IMR-90 (cell line): ENCODE measurements at regions not wholly inside any gene's neighbourhood (a gene's known extent, or its start where the extent isn't known, plus 50 kb on each side); places are given as distances from the start of the nearest gene placed in this dataset.

Experiments
- ATAC-seq: fragments of 200-7000 bp; cut with Tn5 transposase; 2 replicates; pipeline ENCODE4 v1.9.1; 2020; ENCODE audit warnings: low read depth, mild to moderate bottlenecking, moderate library complexity
- BruUV-seq: library from RNA; stranded (reverse); fragments of 400-500 nt; replicated peaks from 2 replicates; lab custom pipeline; 2021; lab: Mats Ljungman, UMichigan
- CTCF ChIA-PET: fragments of 300-600 bp; formaldehyde crosslinking; extraction: SDS; loops from one replicate; lab custom pipeline; 2021; ENCODE audit warnings: antibody characterized with exemption; lab: Yijun Ruan, JAX
- POLR2A ChIA-PET: fragments of 300-600 bp; sonication (Branson Sonifier 250); formaldehyde crosslinking; loops from one replicate; lab custom pipeline; 2022; ENCODE audit warnings: antibody characterized with exemption; ENCODE audit not compliant: unreplicated experiment; lab: Charles Lee
- DNase-seq: peaks from one replicate; pipeline ENCODE4 v3.0.0; 2013
- H2AFZ ChIP-seq: replicated peaks from 2 replicates; pipeline ENCODE3; 2013; ENCODE audit warnings: low read length, mild to moderate bottlenecking; ENCODE audit not compliant: poor library complexity
- H2AK5ac ChIP-seq: 2 replicates; pipeline ENCODE4 v1.6.1; 2013; ENCODE audit warnings: low read depth, low read length, inconsistent platforms
- H2AK9ac ChIP-seq: replicated peaks from 2 replicates; pipeline ENCODE3; 2013; ENCODE audit warnings: mild to moderate bottlenecking, low read depth, low read length, moderate library complexity; ENCODE audit not compliant: poor library complexity
- H2BK120ac ChIP-seq: 2 replicates; pipeline ENCODE4 v1.6.1; 2013; ENCODE audit warnings: low read depth, low read length, inconsistent platforms
- H2BK15ac ChIP-seq: 3 replicates; pipeline ENCODE4 v1.6.1; 2013; ENCODE audit warnings: low read depth, low read length, inconsistent platforms
- H2BK20ac ChIP-seq: 2 replicates; pipeline ENCODE4 v1.6.1; 2013; ENCODE audit warnings: low read depth, mild to moderate bottlenecking, inconsistent platforms, low read length, moderate library complexity
- H2BK5ac ChIP-seq: 2 replicates; pipeline ENCODE4 v1.6.1; 2013; ENCODE audit warnings: mild to moderate bottlenecking, low read depth, low read length, inconsistent platforms; ENCODE audit not compliant: poor library complexity, severe bottlenecking
- H3K14ac ChIP-seq: replicated peaks from 2 replicates; pipeline ENCODE4 v1.6.1; 2013; ENCODE audit warnings: low read depth, low read length, inconsistent platforms
- H3K18ac ChIP-seq: 2 replicates; pipeline ENCODE4 v1.6.1; 2013; ENCODE audit warnings: low read depth, low read length, control low read depth
- H3K23ac ChIP-seq: 2 replicates; pipeline ENCODE4 v1.6.1; 2013; ENCODE audit warnings: low read depth, low read length, inconsistent platforms
- H3K27ac ChIP-seq: 2 replicates; pipeline ENCODE4 v1.5.1; 2013; ENCODE audit warnings: mild to moderate bottlenecking, control low read depth, low read length; ENCODE audit not compliant: insufficient read depth
- H3K27me3 ChIP-seq: 2 replicates; pipeline ENCODE4 v1.6.1; 2013; ENCODE audit warnings: low read length; ENCODE audit not compliant: control insufficient read depth, insufficient read depth
- H3K36me3 ChIP-seq: 2 replicates; pipeline ENCODE4 v1.6.1; 2013; ENCODE audit warnings: low read length, mixed read lengths; ENCODE audit not compliant: control insufficient read depth, insufficient read depth
- H3K4ac ChIP-seq: 2 replicates; pipeline ENCODE4 v1.6.1; 2013; ENCODE audit warnings: low read depth, low read length, inconsistent platforms
- H3K4me1 ChIP-seq: 2 replicates; pipeline ENCODE4 v1.6.1; 2013; ENCODE audit warnings: low read length, mixed read lengths; ENCODE audit not compliant: control insufficient read depth, insufficient read depth
- H3K4me2 ChIP-seq: 2 replicates; pipeline ENCODE4 v1.6.1; 2013; ENCODE audit warnings: low read depth, mild to moderate bottlenecking, control low read depth, low read length, moderate library complexity
- H3K4me3 ChIP-seq: 2 replicates; pipeline ENCODE4 v1.5.1; 2013; ENCODE audit warnings: low read depth, mild to moderate bottlenecking, control low read depth, low read length, moderate library complexity; ENCODE audit not compliant: insufficient read depth
- H3K56ac ChIP-seq: 2 replicates; pipeline ENCODE4 v1.6.1; 2013; ENCODE audit warnings: low read length, inconsistent platforms; ENCODE audit not compliant: insufficient read depth; ENCODE audit errors: extremely low read depth
- H3K79me1 ChIP-seq, 2 experiments: 2 replicates each; pipeline ENCODE4 v1.6.1; 2013; ENCODE audit warnings: low read length in 2 of 2, inconsistent platforms in 1 of 2, low read depth in 1 of 2
- H3K9ac ChIP-seq: 2 replicates; pipeline ENCODE4 v1.6.1; 2013; ENCODE audit warnings: low read depth, low read length, control low read depth
- H3K9me1 ChIP-seq: 2 replicates; pipeline ENCODE4 v1.6.1; 2013; ENCODE audit warnings: low read length, inconsistent platforms; ENCODE audit not compliant: insufficient read depth
- H3K9me3 ChIP-seq: 2 replicates; pipeline ENCODE4 v1.6.1; 2013; ENCODE audit warnings: low read length; ENCODE audit not compliant: control insufficient read depth, insufficient read depth
- H4K20me1 ChIP-seq: 2 replicates; pipeline ENCODE4 v1.6.1; 2013; ENCODE audit warnings: low read length, inconsistent platforms; ENCODE audit not compliant: insufficient read depth
- H4K5ac ChIP-seq: 2 replicates; pipeline ENCODE4 v1.6.1; 2013; ENCODE audit warnings: mild to moderate bottlenecking, low read depth, low read length, control low read depth
- H4K8ac ChIP-seq, 2 experiments: 2 replicates each; pipeline ENCODE4 v1.6.1; 2013; ENCODE audit warnings: low read depth in 2 of 2, low read length in 2 of 2, control low read depth in 1 of 2, inconsistent platforms in 1 of 2
- H4K91ac ChIP-seq: 2 replicates; pipeline ENCODE4 v1.6.1; 2013; ENCODE audit warnings: low read depth, low read length, inconsistent platforms; ENCODE audit not compliant: insufficient read depth
- CEBPB ChIP-seq: IDR thresholded peaks from 2 replicates; pipeline ENCODE4 v1.6.1; 2012; ENCODE audit warnings: low read depth, low read length, improper control_type of control experiment
- CHD1 ChIP-seq: IDR thresholded peaks from 2 replicates; pipeline ENCODE4 v1.6.1; 2012; ENCODE audit warnings: low read depth, low read length, improper control_type of control experiment
- FOS ChIP-seq: fragments of 150-350 bp; IDR thresholded peaks from 2 replicates; pipeline ENCODE4 v1.6.1; 2016; ENCODE audit warnings: low read depth, low read length
- MXI1 ChIP-seq: IDR thresholded peaks from 2 replicates; pipeline ENCODE4 v1.6.1; 2012; ENCODE audit warnings: low read depth, mild to moderate bottlenecking, low read length, moderate library complexity, borderline replicate concordance
- RAD21 ChIP-seq: IDR thresholded peaks from 2 replicates; pipeline ENCODE4 v1.6.1; 2012; ENCODE audit warnings: low read length, improper control_type of control experiment
- WGBS, 2 experiments: methylation state at CpG; one replicate each; pipeline versions ENCODE4 v1.1.5 to v1.1.7; 2013; ENCODE audit warnings: missing lambda C conversion rate in 2 of 2; ENCODE audit not compliant: insufficient read length in 1 of 2; ENCODE audit errors: extremely low coverage in 2 of 2; 5-methylcytosine and 5-hydroxymethylcytosine counted together
- dilution Hi-C: fragments of 300-500 bp; cut with HindIII; formaldehyde crosslinking; loops from one replicate; pipeline ENCODE4 v1.14.3; 2018; ENCODE audit warnings: low sequenced_read_pairs; ENCODE audit not compliant: unreplicated experiment
- in situ Hi-C: fragments of 300-500 bp; cut with MboI; formaldehyde crosslinking; loops from 3 replicates; pipeline ENCODE4 v1.14.3; 2019; ENCODE audit warnings: low sequenced_read_pairs, inconsistent platforms, mixed read lengths
- intact Hi-C: fragments of 100-400 bp; cut with micrococcal nuclease; formaldehyde crosslinking; loops from 2 replicates; pipeline ENCODE4 v1.10.0; 2022

DNA sequence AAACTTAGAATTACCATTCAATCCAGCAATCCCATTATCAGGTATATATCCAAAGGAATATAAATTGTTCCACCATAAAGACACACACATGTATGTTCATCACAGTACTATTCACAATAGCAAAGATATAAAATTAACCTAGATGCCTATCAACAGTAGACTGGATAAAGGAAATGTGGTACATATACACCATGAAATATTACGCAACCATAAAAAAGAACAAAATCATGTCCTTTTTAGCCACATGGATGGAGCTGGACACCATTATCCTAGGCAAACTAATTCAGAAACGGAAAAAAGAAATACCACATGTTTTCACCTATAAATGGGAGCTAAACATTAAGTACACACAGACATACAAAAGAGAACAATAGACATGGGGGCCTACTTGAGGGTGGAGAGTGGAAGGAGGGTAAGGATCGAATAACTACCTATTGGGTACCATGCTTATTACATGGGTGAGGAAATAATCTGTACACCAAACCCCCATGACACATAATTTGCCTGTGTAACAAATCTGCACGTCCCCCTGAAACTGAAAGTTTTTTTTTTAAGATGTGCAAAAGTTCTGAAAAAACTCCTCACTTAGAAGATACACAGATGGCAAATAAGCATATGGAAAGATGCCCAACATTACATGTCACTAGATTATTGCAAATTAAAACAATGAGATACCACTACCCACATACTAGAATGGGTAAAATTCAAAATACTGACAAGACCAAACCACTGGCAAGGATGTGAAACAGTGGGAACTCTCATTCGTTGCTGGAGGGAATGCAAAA is 313.0 kb upstream of the CD180 start:
- Histone ChIP-seq H3K36me3 (no peaks in the 10 kb centered on the region), H3K27ac (no peak overlapping the region), H3K4ac (no peak overlapping the region), H2AFZ (no peak overlapping the region), H3K56ac (no peak overlapping the region), H3K9me3 (no peaks in the 10 kb centered on the region), H3K9me1 (no peaks in the 10 kb centered on the region), H3K18ac (no peak overlapping the region), H2BK120ac (no peak overlapping the region), H3K4me1 (no peaks in the 10 kb centered on the region), H2BK20ac (no peak overlapping the region), H4K8ac (no peak overlapping the region), H2AK5ac (no peak overlapping the region), H3K4me3 (no peak overlapping the region), H4K91ac (no peak overlapping the region), H3K23ac (no peak overlapping the region), H2AK9ac (no peak overlapping the region), H2BK15ac (no peak overlapping the region), H4K20me1 (no peaks in the 10 kb centered on the region), H3K9ac (no peak overlapping the region), H3K27me3 (no peaks in the 10 kb centered on the region), H4K5ac (no peak overlapping the region), H3K79me1 (no peaks in the 10 kb centered on the region), H2BK5ac (no peak overlapping the region), H3K14ac (no peak overlapping the region), H3K4me2 (no peak overlapping the region)
- no TSS peak for BruUV-seq
- no peak for ATAC-seq
- in situ Hi-C loops: no loop called here
- intact Hi-C loops: no loop called here
- no peak for DNase-seq
- POLR2A ChIA-PET: no interaction called here
- dilution Hi-C loops: no loop called here
- CTCF ChIA-PET: no interaction called here
- TF ChIP-seq MXI1 (no peak), CHD1 (no peak), RAD21 (no peak), FOS (no peak), CEBPB (peak; percentile 61)
- WGBS, 2 experiments: no CpG with 5 or more reads among the region's 5 CpGs
